HEK293 (cell line): ENCODE measurements at regions not wholly inside any gene's neighbourhood (a gene's known extent, or its start where the extent isn't known, plus 50 kb on each side); places are given as distances from the start of the nearest gene placed in this dataset.

Source experiments
- CTCF ChIA-PET: fragments of 350-600 bp; formaldehyde crosslinking; extraction: SDS; loops from one replicate; lab custom pipeline; 2021; ENCODE audit warnings: antibody characterized with exemption; lab: Yijun Ruan, JAX
- POLR2A ChIA-PET: fragments of 300-600 bp; formaldehyde crosslinking; extraction: SDS; loops from one replicate; lab custom pipeline; 2020; ENCODE audit warnings: antibody characterized with exemption, inconsistent platforms; lab: Yijun Ruan, JAX
- H3K27ac ChIP-seq: fragments of 200-500 bp; sonication (Bioruptor generic); 2 replicates; pipeline ENCODE4 v1.5.1; 2014; ENCODE audit warnings: low read depth, low read length, control low read depth, inconsistent platforms; ENCODE audit errors: extremely low read depth
- H3K36me3 ChIP-seq, 2 experiments: fragments of 200-500 bp in 1 of 2; sonication (Bioruptor generic) in 1 of 2; 1 replicate in 1 of 2; 2 replicates in 1 of 2; pipeline ENCODE4 v1.5.1; 2014 to 2017; ENCODE audit warnings: inconsistent platforms in 2 of 2, low read length in 2 of 2; ENCODE audit not compliant: control insufficient read depth in 2 of 2, insufficient read depth in 1 of 2
- H3K4me1 ChIP-seq: fragments of 200-500 bp; sonication (Bioruptor generic); 2 replicates; pipeline ENCODE4 v1.5.1; 2014; ENCODE audit warnings: mild to moderate bottlenecking, low read length, inconsistent platforms; ENCODE audit not compliant: control insufficient read depth, insufficient read depth
- H3K4me3 ChIP-seq: 2 replicates; pipeline ENCODE4 v1.5.1; 2011; ENCODE audit warnings: low read depth, mild to moderate bottlenecking, control low read depth, low read length, moderate library complexity
- H3K9me3 ChIP-seq: fragments of 200-500 bp; sonication (Bioruptor generic); 2 replicates; pipeline ENCODE4 v1.5.1; 2014; ENCODE audit warnings: low read depth, low read length, inconsistent platforms; ENCODE audit not compliant: control insufficient read depth, insufficient read depth
- BCL6B ChIP-seq: fragments of 450-650 bp; formaldehyde crosslinking; IDR thresholded peaks from 2 replicates; pipeline ENCODE4 v1.5.1; 2017; ENCODE audit warnings: missing biosample characterization, missing genetic modification characterization
- CTCF ChIP-seq: fragments of 450-650 bp; formaldehyde crosslinking; IDR thresholded peaks from 2 replicates; pipeline ENCODE4 v1.5.1; 2016; ENCODE audit warnings: missing biosample characterization, missing genetic modification characterization
- EGR2 ChIP-seq: fragments of 450-650 bp; formaldehyde crosslinking; IDR thresholded peaks from 2 replicates; pipeline ENCODE4 v1.5.1; 2016; ENCODE audit warnings: low read depth, missing biosample characterization, missing genetic modification characterization
- GFI1B ChIP-seq: fragments of 450-650 bp; formaldehyde crosslinking; IDR thresholded peaks from 2 replicates; pipeline ENCODE4 v1.5.1; 2016; ENCODE audit warnings: missing biosample characterization, missing genetic modification characterization
- GLIS1 ChIP-seq: fragments of 450-650 bp; formaldehyde crosslinking; IDR thresholded peaks from 2 replicates; pipeline ENCODE4 v1.5.1; 2016; ENCODE audit warnings: missing biosample characterization, missing genetic modification characterization
- GLIS2 ChIP-seq: fragments of 450-650 bp; formaldehyde crosslinking; IDR thresholded peaks from 2 replicates; pipeline ENCODE4 v1.5.1; 2016; ENCODE audit warnings: missing biosample characterization, missing genetic modification characterization
- IKZF3 ChIP-seq: fragments of 450-650 bp; IDR thresholded peaks from 2 replicates; pipeline ENCODE4 v1.5.0; 2018; ENCODE audit warnings: missing biosample characterization, mild to moderate bottlenecking, missing genetic modification characterization, moderate library complexity
- KLF9 ChIP-seq: fragments of 450-650 bp; formaldehyde crosslinking; IDR thresholded peaks from 2 replicates; pipeline ENCODE4 v1.5.1; 2016; ENCODE audit warnings: missing biosample characterization, missing genetic modification characterization, low read depth
- MYNN ChIP-seq: fragments of 450-650 bp; formaldehyde crosslinking; IDR thresholded peaks from 2 replicates; pipeline ENCODE4 v1.5.1; 2016; ENCODE audit warnings: missing biosample characterization, missing genetic modification characterization, borderline replicate concordance
- PRDM4 ChIP-seq: fragments of 450-650 bp; formaldehyde crosslinking; IDR thresholded peaks from 2 replicates; pipeline ENCODE4 v1.5.1; 2017; ENCODE audit warnings: missing biosample characterization, missing genetic modification characterization
- WT1 ChIP-seq: fragments of 450-650 bp; formaldehyde crosslinking; IDR thresholded peaks from 2 replicates; pipeline ENCODE4 v1.5.1; 2016; ENCODE audit warnings: missing biosample characterization, missing genetic modification characterization
- ZBTB17 ChIP-seq: fragments of 450-650 bp; formaldehyde crosslinking; IDR thresholded peaks from 2 replicates; pipeline ENCODE4 v1.5.1; 2016; ENCODE audit warnings: missing biosample characterization, missing genetic modification characterization
- ZBTB26 ChIP-seq: fragments of 450-650 bp; formaldehyde crosslinking; optimal IDR thresholded peaks from 2 replicates; pipeline ENCODE3; 2016; ENCODE audit warnings: missing biosample characterization, mild to moderate bottlenecking, missing genetic modification characterization
- ZBTB8A ChIP-seq: fragments of 450-650 bp; formaldehyde crosslinking; IDR thresholded peaks from 2 replicates; pipeline ENCODE4 v1.5.1; 2016; ENCODE audit warnings: missing biosample characterization, missing genetic modification characterization
- ZFHX2 ChIP-seq: fragments of 450-650 bp; formaldehyde crosslinking; conservative IDR thresholded peaks from 2 replicates; pipeline ENCODE4 v1.5.1; 2016; ENCODE audit warnings: missing biosample characterization, missing genetic modification characterization
- ZNF202 ChIP-seq: fragments of 450-650 bp; formaldehyde crosslinking; IDR thresholded peaks from 2 replicates; pipeline ENCODE4 v1.5.1; 2016; ENCODE audit warnings: missing biosample characterization, missing genetic modification characterization, borderline replicate concordance
- ZNF335 ChIP-seq: fragments of 450-650 bp; formaldehyde crosslinking; conservative IDR thresholded peaks from 2 replicates; pipeline ENCODE4 v1.5.1; 2016; ENCODE audit warnings: missing biosample characterization, missing genetic modification characterization
- ZNF366 ChIP-seq: fragments of 450-650 bp; formaldehyde crosslinking; conservative IDR thresholded peaks from 2 replicates; pipeline ENCODE4 v1.5.1; 2016; ENCODE audit warnings: missing biosample characterization, missing genetic modification characterization
- ZNF518A ChIP-seq: fragments of 450-650 bp; formaldehyde crosslinking; conservative IDR thresholded peaks from 2 replicates; pipeline ENCODE4 v1.5.1; 2016; ENCODE audit warnings: low read depth, missing biosample characterization, missing genetic modification characterization
- ZNF561 ChIP-seq: fragments of 450-650 bp; IDR thresholded peaks from 2 replicates; pipeline ENCODE4 v1.5.1; 2018; ENCODE audit warnings: missing biosample characterization, missing genetic modification characterization, borderline replicate concordance
- ZNF677 ChIP-seq: fragments of 450-650 bp; IDR thresholded peaks from 2 replicates; pipeline ENCODE4 v1.5.0; 2018; ENCODE audit warnings: missing biosample characterization, mild to moderate bottlenecking, missing genetic modification characterization, moderate library complexity

GRCh38 chr5:125411071-125411743, 664.8 kb upstream of the ZNF608 start (continued):
- TF ChIP-seq ZNF518A, result 0 out of 2 replicates have a peak, but pooled peaks have one; percentile 0
- TF ChIP-seq PRDM4 (tag by site-specific recombination), result peak; percentile 70; the same call in 1 of the 2 replicates
- TF ChIP-seq ZNF202 (tag by site-specific recombination), result no peak
- TF ChIP-seq, all 188 proteins: peak for 18

- POLR2A ChIA-PET, result interaction anchor here (0.7 to 1.1 kb wide), 2 partner anchors 621 to 751 kb away, joined by 3 read pairs; no protein-coding TSS in a partner anchor
- TF ChIP-seq KLF9 (tag by site-specific recombination) (0 out of 2 replicates have a peak, but pooled peaks have one; percentile 17), CTCF (tag by site-specific recombination) (peak; percentile 23; the same call in 1 of the 2 replicates), ZBTB8A (tag by site-specific recombination) (no peak), ZFHX2 (peak; percentile 75), ZNF335 (tag by site-specific recombination) (peak; percentile 89), ZNF677 (tag by site-specific recombination) (no peak), ZNF366 (no peak), IKZF3 (tag by site-specific recombination) (peak; percentile 6; the same call in 1 of the 2 replicates), BCL6B (tag by site-specific recombination) (0 out of 2 replicates have a peak, but pooled peaks have one; percentile 8), WT1 (peak; percentile 93), GFI1B (tag by site-specific recombination) (no peak), ZBTB26 (tag by site-specific recombination) (no peak), MYNN (tag by site-specific recombination) (no peak), GLIS1 (tag by site-specific recombination) (peak; percentile 15; the same call in 1 of the 2 replicates), GLIS2 (no peak), EGR2 (tag by site-specific recombination) (peak; percentile 48; the same call in 1 of the 2 replicates), ZNF561 (0 out of 2 replicates have a peak, but pooled peaks have one; percentile 14), ZBTB17 (tag by site-specific recombination) (no peak)
These were observed 665.5 kb upstream of the ZNF608 start for GRCh38 chr5:125411744-125412560.

More at GRCh38 chr5:125411744-125412560, 665.5 kb upstream of the ZNF608 start:
- H3K36me3 ChIP-seq, result no peaks in the 10 kb centered on the region
- peaks cover 36% of the 10 kb centered on the region for H3K4me1 ChIP-seq
- CTCF ChIA-PET, result interaction anchor here (0.6 to 1.6 kb wide), 7 partner anchors 13 to 817 kb away, joined by 3 to 5 read pairs (median 3); no protein-coding TSS in a partner anchor
- peak overlapping the region; percentile 89 for H3K27ac ChIP-seq
- H3K4me3 ChIP-seq, result no peak overlapping the region
- H3K9me3 ChIP-seq, result no peaks in the 10 kb centered on the region
